NCI-H2107 (cell line): ENCODE measurements at regions not wholly inside any gene's neighbourhood (a gene's known extent, or its start where the extent isn't known, plus 50 kb on each side); places are given as distances from the start of the nearest gene placed in this dataset.
"Not testable (repeated sequence)": the region's sequence is repeated elsewhere in the genome, so short reads cannot be mapped to it uniquely, and the experiment has no call there.

Experiments
- DNase-seq: peaks from one replicate; lab custom pipeline; 2025; lab: John Stamatoyannopoulos, UW

DNA sequence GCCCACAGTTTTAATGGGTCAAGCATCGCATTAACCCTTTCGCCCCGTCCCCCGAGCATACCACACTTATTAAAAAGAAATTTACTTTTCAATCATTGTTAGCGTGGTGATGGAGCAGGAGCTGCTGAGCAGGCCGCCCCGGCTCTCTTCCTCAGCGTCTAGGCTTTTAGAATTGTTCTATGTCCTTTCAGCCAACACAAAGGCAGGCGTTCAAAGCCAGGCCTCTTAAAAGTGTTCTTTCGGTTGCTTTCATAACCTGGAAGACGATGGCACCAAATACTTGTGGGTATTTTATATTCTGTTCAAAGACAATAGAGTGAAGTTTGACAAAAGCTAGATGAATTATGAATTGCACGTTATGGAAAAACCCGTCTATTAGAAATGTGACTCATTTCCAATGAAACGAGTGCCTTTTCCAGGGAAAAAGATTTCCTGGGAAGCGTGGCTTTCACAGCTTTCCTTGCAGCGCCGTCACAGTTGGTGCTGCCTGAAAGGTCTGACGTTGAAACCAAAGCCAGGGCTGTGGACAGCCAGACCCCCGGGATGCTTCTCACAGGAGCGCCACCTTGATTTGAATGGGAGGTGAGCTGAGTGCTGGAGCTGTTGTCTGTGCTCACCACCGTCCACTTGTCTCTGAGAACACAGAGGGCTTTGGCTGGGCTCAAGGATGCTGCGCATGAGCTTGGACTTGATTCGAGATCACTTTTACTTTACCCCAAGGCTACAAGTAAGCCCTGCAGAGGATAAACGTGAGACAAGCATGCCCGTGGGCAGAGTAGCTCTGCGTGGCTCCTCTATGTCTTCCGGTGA is 78.8 kb downstream of the SOX1 start:
- no peak for DNase-seq

DNA sequence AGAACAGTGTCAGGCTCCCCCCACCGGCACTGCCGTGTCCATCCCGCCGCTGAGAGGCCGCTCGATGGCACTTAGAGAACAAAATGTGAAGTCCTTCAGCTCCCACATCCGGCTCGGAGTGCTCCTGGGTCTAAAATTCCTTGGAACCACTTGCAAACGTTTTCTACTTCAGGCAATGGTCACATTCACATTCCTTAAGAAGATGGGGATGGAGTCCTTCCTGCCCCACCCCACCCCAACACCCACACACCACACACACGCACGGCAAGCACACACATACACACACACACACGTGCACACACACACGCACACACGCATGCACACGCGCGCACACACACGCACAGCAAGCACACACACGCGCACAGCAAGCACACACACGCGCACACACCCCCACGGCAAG is 83.4 kb downstream of the SOX1 start:
- no peak for DNase-seq

DNA sequence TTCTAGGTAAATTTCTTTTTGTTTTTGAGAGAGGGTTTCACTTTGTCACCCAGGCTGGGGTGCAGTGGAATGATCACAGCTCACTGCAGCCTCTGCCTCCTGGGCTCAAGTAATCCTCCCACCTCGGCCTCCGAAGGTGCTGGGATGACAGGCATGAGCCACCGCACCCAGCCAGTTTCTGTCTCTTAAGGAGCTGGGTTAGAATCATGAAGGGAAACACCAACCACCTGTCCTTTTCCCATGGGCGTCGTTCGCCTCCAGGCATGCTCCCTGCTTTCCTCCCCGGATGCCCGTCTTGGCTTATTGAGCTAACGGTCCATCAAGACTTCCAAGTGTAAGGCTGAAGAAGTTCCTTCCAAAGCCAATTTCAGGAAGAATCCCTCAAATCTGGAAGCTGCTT is 85.9 kb downstream of the SOX1 start:
- DNase-seq: no peak

DNA sequence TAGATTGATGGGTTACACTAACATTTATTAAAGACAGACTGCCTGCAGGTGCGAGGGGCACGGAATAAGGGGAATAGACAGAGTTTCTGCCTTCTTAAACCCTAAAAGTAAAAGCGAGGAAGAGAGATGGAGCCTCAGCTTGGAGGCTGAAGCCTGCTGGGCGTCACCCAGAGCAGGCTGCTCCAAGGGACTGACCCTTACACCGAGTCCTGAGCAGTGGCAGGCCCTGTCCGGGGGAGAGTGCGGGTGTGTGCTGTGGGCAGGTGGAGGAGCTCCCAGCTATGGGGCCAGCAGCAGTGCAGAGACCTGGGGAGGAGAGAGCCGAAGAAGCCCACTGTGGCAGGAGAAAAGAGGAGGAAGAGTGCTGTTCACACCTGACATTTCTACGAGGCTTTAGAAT is 86.4 kb downstream of the SOX1 start:
- no peak for DNase-seq

- no peak for DNase-seq
Observed at GRCh38 chr13:112153846-112154245, 86.9 kb downstream of the SOX1 start.

GRCh38 chr13:112154301-112155060 is 87.5 kb downstream of the SOX1 start:
- no peak for DNase-seq

- no peak for DNase-seq
Observed at GRCh38 chr13:112158961-112159360, 92.0 kb downstream of the SOX1 start.

DNA sequence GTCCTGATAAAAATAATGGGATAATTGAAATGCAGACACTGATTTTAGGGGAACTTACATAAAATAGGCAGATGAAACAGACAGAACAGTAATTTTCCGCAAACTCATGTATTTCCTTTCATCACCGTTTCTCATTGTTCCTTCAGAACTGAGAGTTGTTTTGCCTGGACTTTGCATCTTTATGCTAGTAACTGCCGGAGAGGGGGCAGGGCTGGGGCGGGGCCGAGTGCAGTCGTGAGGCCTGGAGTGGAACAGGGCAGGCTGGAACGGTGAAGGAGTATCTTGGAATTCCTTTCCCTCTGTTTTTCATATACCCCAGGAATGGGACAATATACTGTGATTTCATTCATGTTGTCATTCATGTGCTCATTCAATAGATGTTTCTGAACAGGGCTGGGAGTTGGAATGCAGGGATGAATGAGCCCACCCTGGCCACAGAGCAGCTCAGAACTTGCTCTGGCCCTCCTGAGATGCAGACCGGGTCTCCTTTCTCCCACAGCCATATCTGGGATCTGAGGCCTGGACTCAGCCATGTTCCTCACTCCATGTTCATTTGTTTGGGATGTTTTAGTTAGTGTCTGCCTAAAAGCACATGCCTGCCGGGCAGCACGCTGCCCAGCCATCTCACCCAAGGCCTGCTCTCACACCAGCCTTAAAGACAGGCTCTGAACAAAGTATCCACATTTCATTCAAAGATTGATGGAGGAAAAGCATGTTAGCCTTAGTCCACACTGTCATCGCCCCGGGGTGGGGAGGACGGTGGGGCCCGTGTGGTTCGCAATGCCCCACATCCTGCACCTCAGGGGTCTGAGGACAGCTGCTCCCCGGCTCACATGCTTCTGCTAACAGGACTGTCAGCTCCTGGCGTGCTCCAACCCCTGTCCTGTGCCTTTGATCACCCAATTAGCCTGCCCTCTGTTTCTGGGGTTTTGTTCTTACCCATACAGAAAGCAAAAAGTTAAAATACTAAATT is 92.9 kb downstream of the SOX1 start:
- DNase-seq: no peak

DNA sequence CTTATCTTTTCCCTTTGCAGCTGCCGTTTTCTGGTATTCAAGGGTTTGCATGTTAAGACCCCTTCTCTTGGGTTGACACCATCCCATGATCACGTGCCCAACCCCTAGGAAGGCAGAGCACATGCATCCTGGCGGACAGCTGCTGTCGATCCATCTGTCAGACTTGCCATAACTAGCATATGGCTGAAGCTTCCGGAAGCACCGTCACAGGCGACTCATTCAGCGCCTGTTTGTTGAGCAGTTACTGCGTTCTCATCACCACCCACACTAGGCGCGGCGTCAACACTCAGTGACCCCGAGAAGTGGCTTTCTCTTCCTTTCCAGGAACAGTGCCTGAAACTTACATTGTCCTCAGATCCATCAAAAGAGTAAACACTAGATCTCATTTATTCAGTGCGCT is 93.6 kb downstream of the SOX1 start:
- no peak for DNase-seq

- no peak for DNase-seq
Observed at GRCh38 chr13:112161521-112162301, 94.8 kb downstream of the SOX1 start.

DNA sequence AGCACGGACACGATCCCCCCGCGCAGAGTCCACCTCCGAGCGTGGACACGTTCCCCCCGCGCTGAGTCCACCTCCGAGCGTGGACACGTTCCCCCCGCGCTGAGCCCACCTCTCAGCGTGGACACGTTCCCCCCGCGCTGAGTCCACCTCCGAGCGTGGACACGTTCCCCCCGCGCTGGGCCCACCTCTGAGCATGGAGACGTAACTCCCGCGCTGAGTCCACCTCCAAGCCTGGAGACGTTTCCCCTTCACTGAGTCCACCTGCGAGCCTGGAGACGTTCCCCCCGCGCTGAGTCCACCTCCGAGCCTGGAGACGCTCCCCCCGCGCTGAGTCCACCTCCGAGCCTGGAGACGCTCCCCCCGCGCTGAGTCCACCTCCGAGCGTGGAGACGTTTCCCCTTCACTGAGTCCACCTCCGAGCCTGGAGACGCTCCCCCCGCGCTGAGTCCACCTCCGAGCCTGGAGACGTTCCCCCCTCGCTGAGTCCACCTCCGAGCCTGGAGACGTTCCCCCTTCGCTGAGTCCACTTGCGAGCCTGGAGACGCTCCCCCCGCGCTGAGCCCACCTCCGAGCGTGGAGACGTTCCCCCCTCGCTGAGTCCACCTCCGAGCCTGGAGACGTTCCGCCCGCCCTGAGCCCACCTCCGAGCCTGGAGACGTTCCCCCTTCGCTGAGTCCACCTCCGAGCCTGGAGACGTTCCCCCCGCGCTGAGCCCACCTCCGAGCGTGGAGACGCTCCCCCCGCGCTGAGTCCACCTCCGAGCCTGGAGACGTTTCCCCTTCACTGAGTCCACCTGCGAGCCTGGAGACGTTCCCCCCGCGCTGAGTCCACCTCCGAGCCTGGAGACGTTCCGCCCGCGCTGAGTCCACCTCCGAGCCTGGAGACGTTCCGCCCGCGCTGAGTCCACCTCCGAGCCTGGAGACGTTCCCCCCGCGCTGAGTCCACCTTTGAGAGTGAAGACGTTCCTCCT is 97.0 kb downstream of the SOX1 start:
- not testable (repeated sequence) for DNase-seq

DNA sequence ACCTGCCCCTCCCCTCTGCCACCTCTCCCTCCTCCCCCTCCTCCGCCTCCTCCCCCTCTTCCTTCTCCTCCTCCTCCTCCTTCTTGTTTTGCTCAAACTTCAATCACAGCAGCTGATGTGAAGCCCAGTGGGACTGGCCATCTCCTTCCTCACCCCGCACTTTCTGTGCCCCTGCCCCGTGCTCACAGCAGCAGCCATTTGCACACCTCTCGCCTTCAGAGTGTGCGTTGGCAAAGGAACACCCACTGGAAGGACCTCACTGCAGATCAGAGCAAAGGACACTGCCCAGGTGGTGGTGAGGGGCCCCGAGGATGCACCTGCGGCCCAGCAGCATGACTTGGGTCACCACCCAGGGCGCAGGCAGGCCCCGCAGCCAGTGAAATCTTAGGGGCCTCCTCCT is 98.8 kb downstream of the SOX1 start:
- DNase-seq: no peak

GRCh38 chr13:112168761-112169160 is 101.8 kb downstream of the SOX1 start:
- no peak for DNase-seq

GRCh38 chr13:112169941-112170822 is 103.2 kb downstream of the SOX1 start:
- no peak for DNase-seq

DNA sequence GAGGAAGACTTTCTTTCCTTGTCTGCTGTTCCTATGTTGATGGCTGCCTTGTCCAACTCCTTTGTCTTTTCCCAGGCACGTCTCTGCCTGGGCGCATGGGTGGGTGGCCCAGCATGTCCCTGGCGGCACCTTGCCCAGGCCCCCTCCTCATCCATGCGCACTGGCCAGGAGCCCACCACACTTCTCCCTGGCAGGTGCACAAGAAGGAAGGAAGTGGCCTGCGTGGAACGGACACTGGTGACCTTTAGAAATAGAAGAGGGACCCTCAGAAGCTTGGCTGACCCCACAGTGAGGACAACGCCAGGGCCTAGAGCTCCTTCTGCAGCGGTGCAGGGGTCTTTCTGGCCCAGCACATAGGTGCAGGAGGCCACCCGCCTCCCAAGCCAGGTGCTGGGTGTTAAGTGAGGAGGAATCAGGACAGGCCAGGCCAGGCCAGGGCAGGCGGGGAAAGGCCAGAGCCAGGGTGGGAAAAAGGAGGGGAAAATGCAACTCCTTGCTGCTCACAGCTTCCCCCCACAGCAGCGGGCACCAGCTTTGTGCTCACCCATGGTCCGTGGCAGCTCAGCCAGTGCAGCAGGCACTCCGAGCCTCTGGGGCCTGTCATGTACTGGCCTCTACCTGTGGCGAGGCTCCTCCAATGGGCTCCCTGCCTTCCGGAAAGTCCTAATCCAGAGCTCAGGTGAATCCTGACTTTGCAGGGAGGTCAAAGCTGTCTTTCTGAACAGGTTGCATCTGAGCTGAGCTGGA is 104.0 kb downstream of the SOX1 start:
- no peak for DNase-seq

- DNase-seq: no peak
Observed at GRCh38 chr13:112171570-112171965, 104.6 kb downstream of the SOX1 start.

DNA sequence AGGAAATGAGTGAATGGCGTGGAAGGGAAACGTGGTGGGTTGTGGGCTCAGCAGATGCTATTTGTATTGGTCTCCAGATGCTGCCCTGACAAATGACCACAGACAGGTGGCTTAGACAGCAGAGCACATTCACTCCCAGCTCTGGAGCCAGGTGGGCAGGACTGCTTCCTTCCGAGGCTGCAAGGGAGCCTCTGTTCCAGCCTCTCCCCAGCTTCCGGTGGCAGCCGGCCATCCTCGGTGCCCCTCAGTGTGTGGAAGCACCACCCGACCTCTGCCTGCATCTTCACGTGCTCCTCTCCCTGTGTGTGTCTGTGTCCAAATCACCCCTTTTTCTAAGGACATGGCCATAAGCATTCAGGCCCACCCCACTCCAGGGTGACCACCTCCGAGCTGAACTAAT is 105.1 kb downstream of the SOX1 start:
- DNase-seq: no peak

DNA sequence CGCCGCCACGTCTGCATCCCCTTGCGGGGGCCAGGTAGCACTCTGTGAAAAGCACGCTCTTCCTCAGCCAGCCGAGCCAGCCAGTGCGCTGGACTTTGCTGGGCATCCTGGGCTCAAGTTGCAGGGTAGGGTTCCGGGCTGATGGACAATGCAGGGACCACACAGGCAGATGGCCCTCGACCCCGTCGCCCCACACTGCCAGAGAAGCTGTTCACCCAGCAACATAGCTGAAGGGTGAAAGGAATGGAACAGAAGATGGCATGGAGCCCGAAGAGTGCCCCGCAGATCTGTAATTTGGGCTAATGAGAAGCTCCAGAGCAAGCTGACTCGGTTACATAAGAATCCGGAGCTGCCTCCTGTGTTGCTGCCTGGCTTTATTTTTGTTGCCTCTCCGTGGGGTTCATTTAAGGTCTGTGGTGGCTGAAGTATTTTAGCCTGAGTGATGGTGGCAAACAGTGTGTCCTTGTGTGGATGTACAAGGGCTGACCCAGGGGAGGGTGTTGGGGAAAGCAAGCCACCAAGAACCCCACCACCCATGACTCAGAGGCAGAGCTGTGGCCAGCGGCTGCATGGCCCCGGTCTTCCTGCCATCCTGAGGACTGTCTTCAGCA is 105.8 kb downstream of the SOX1 start:
- DNase-seq: no peak
